ENCODE measurements at regions not wholly inside any gene's neighbourhood (a gene's known extent, or its start where the extent isn't known, plus 50 kb on each side); places are given as distances from the start of the nearest gene placed in this dataset.

- no peak for DNase-seq
Measured at GRCh38 chr1:86296305-86297205, 99.6 kb downstream of the ODF2L start.

DNA sequence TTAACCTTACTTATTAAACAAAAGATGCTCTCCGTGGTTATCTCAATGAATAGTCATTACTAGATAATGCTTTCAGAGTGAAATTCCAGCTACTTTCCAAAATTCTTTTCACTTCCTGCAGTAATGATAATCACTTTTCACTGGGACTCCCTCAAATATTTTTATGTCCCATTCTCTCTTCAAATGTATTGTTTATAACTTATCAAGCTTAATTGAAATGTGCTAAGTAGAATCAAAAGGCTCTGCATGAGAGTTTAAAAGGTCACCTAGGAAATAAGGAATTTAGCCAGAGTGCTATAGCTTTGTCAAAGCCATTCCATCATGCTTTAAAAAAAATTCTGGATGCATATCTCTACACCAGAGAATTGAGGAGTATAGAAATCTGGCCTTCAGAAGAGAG, 106.4 kb downstream of the ODF2L start:
- DNase-seq: no peak

- DNase-seq: no peak
Measured at GRCh38 chr1:86289161-86289560, 107.0 kb downstream of the ODF2L start.

GRCh38 chr1:86288586-86289147, 107.5 kb downstream of the ODF2L start:
- no peak for DNase-seq

- DNase-seq: no peak
Measured at GRCh38 chr1:86285796-86286195, 110.3 kb downstream of the ODF2L start.

- no peak for DNase-seq
Measured at GRCh38 chr1:86282611-86283010, 113.5 kb downstream of the ODF2L start.

DNA sequence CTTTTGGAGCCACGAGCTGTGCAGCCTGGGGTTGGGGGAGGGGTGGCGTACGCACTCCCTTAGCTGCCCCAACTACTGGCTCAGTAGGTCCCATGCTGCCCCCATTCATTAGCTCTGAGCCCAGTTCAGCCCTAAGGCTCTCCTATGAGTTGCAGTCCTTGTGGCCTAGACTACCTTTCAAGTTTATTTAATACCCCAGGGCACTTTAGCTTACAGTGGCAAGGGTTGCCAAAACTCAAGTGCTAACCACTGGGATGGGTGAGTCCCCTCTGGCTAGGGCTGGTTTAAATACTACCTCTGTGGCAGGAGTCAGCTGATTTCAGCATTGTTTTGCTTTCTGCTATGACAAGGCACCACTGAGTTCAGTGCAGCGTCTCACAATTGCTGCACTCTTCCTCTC, 118.2 kb downstream of the ODF2L start:
- no peak for DNase-seq

GRCh38 chr1:86273066-86273465, 116.5 kb upstream of the COL24A1 start:
- DNase-seq: no peak

GRCh38 chr1:86272083-86272482, 115.5 kb upstream of the COL24A1 start:
- no peak for DNase-seq

GRCh38 chr1:86271046-86271445, 114.5 kb upstream of the COL24A1 start:
- DNase-seq: no peak

GRCh38 chr1:86263101-86263500, 106.5 kb upstream of the COL24A1 start:
- DNase-seq: no peak

DNA sequence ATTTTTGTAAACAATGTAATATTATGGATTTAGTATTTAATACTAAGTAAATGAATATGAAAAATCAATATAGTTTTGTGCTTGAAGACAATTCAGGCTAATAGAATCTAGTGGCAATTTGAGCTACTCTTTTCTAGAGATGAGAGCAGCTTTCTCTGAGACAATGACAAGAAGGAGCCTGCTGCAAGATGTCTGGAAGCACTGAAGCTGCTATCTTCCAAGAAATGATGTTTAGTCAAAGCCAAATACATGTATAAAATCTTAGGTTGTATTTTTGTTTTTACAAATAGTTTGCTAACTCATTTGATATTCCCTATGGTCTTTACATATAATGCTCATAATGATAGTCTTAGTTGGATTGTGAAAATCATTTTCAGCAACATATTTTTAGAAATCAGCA, 103.9 kb upstream of the COL24A1 start:
- no peak for DNase-seq

DNA sequence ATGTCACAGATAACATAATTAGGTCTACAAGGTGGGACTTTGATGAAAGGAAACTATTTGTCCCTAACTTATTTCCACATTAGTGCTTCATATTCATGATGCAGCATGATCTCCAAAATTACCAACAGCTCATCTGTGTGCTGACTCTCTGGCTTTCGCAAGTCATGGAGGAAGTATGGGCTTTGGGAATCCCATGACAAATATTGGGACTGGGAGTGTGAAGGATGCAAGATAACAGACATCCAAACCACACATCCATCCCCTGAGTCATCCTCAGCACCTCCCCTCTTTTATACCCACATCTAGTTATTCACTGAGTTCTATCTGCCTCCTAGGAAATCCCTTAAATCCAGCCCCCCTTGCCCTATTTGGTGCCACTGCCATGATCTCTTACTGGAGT, 102.8 kb upstream of the COL24A1 start:
- no peak for DNase-seq

DNA sequence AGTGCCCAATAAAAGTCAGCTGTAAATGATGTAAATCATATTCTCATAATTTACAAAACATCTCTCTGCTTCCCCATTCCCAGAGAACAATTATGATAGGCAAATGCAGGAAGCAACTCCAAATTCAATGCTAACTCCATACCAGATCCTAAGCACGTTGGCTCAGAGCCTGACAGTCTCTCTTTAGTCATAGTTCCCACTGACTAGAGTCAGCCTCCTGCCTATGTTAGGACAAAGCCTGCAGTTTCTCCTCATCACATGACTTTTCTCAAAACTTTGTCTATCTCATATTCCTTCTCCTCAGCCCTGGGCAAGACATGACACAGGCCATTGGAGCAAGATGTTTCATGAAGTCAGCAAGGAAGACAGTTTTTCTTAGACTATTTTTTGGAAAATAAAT, 101.5 kb upstream of the COL24A1 start:
- DNase-seq: no peak

DNA sequence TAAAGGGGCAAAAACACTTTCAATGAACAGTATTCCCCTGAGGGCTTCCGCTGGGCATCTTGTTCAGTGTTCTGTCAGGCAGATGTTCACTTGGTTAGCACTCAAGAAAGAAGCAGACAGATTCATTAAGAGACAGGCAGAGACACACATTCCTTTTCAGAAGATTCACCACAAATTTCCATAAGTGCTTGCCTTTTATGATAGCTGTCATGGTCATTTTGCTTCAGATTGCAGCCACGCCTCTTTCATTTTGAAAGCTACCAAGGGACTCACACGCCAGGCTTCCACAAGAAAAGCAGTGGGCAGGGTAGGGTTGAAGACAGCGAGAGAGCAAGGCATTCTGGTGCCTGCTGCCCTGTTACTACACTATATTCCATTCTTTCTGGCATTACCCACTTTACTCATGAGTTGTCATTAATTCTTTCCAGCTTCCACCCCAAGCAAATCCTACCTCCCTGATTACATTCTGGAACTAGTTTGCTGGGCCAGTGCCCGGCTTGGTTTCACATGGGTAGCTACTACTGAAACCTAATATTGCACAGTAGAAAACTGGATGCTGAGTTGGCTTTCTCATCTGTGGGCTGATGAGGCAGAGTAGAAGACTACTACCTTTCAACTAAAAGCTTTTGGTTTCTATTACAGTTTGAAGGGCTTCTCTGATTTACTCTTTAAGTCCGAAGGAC, 91.2 kb upstream of the COL24A1 start:
- DNase-seq: peak; percentile 76

DNA sequence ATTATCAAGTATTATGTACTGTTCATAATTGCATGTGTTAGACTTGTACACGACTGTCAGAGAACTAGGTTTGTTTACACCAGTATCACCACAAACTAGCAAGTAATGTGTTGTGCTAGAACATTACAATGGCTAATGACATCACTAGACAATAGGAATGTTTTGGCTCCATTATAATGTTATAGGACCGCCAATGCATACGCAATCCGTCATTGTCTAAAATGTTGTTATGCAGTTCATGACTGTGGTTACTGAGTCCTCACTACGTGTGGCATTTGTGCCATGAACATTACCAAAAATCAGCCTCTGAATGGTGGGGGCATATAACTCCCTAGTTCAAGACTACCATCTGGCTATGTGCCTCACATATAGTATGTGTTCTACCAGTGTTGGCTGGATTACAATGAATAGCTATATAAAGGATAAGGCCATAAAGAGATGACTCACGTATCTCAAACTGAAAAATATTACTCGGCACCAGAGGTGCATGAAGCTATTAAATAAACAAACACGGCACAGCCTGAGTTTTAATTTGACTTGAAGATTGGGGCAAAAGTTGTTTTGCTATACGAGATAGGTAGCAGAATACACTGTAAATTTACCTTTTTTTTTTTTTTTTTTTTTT, 89.1 kb upstream of the COL24A1 start:
- no peak for DNase-seq

- no peak for DNase-seq
Measured at GRCh38 chr1:86239894-86240293, 83.3 kb upstream of the COL24A1 start.

GRCh38 chr1:86239490-86239889, 82.9 kb upstream of the COL24A1 start:
- no peak for DNase-seq

GRCh38 chr1:86238226-86238625, 81.7 kb upstream of the COL24A1 start:
- no peak for DNase-seq

- DNase-seq: no peak
Measured at GRCh38 chr1:86235852-86236251, 79.3 kb upstream of the COL24A1 start.

DNA sequence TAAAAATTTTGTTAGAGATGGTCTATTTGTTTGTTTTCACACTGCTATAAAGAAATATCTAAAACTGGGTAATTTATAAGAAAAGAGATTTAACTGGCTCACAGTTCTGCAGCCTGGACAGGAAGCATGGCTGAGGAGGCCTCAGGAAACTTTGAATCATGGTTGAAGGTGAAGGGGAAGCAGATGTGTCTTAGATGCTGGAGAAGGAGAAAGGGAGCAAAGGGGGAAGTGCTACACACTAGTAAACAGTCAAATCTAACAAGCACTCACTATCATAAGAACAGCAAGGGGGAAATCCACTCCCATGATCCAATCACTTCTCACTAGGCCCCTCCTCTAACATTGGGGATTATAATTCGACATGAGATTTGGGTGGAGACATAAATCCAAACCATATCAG, 76.8 kb upstream of the COL24A1 start:
- DNase-seq: no peak

DNA sequence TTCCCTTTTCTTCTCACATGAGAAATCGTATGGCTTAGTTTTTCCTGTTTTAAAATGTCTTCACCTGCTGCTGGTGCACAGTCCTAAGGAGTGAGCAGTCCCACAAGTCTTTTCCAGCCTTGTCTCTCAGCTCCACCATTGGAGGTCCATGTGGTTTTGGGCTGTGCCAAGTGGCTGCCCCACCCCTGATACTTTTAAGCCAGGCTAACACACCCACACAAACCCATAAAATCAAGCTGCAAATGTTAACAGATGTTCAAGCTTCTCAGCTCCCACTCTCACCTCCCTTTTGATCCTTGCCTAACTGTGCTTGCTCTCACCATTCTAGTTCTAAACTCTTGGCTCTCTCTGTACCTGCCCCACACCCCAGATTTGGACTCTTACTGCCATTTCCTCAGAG, 74.5 kb upstream of the COL24A1 start:
- DNase-seq: no peak

DNA sequence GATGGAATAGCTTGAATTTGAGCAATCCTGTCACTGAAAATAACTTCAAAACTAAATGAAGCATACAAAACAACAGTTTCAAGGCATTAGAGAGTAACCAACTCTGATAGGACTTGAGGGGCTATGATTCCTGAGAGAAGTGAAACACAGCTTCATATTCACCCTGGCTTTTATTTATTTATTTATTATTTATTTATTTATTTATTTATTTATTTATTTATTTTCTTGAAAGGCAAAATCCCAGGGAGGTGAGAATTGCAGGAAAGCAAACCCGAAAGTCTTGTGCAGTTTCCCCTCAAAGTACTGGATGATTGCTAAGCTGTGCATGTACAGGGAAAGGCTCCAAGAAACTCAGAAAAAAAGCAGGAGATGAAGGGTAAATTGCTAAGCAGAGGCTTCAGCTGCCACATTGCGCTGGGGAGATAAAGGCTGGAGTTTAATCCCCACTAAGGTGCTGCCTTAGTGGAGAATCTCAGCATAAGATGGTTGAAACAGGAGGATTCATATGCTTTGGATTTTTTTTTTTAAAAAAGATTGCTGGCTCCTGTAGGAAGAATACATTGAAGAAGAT, 72.9 kb upstream of the COL24A1 start:
- no peak for DNase-seq

All from RPMI8226 (cell line).